ENCODE measurements at regions not wholly inside any gene's neighbourhood (a gene's known extent, or its start where the extent isn't known, plus 50 kb on each side); places are given as distances from the start of the nearest gene placed in this dataset.

DNA sequence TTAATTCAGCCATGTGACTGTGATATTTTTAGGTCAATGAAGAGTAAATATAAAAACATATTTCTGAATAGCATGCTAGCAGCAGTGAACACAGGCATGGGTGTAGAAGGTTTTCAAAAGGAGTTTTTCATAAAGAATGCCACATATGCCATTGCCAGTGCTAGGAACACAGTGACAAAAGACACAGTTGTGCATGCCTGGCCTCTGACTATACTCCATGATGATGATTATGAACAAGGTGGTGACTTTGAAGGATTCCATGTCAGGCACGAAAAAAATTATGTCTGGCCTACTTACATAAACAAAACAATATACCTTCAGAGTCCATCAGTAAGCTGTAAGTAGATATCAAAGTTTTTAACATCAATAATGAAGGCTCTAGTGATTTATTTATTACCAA is 438.7 kb downstream of the TLE1 start:
- POLR2A ChIA-PET, result interaction anchor here (1.2 kb wide), 1 partner anchor 8 kb away, joined by 3 read pairs; no protein-coding TSS in a partner anchor
- intact Hi-C loops (cut with micrococcal nuclease), result no loop called here
- TF ChIP-seq, protein P1, sequence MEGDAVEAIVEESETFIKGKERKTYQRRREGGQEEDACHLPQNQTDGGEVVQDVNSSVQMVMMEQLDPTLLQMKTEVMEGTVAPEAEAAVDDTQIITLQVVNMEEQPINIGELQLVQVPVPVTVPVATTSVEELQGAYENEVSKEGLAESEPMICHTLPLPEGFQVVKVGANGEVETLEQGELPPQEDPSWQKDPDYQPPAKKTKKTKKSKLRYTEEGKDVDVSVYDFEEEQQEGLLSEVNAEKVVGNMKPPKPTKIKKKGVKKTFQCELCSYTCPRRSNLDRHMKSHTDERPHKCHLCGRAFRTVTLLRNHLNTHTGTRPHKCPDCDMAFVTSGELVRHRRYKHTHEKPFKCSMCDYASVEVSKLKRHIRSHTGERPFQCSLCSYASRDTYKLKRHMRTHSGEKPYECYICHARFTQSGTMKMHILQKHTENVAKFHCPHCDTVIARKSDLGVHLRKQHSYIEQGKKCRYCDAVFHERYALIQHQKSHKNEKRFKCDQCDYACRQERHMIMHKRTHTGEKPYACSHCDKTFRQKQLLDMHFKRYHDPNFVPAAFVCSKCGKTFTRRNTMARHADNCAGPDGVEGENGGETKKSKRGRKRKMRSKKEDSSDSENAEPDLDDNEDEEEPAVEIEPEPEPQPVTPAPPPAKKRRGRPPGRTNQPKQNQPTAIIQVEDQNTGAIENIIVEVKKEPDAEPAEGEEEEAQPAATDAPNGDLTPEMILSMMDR (IDR thresholded peaks at IDR 0.05; ENCODE audit: unreplicated experiment), result no peak
- Mint-ChIP-seq H3K9me3 (ENCODE audit: unreplicated experiment) (no peaks in the 10 kb centered on the region), H3K27ac (ENCODE audit: low read depth, unreplicated experiment) (no peak overlapping the region), H3K4me3 (ENCODE audit: unreplicated experiment) (no peak overlapping the region), H3K36me3 (ENCODE audit: insufficient read depth, unreplicated experiment) (no peaks in the 10 kb centered on the region), H3K4me1 (ENCODE audit: insufficient read depth, unreplicated experiment) (no peaks in the 10 kb centered on the region), H3K27me3 (ENCODE audit: insufficient read depth, unreplicated experiment) (no peaks in the 10 kb centered on the region)
- no TSS peak for BruUV-seq (replicated peaks)
- DNase-seq (ENCODE audit: unreplicated experiment), result no peak
- CTCF ChIA-PET, result no interaction called here

DNA sequence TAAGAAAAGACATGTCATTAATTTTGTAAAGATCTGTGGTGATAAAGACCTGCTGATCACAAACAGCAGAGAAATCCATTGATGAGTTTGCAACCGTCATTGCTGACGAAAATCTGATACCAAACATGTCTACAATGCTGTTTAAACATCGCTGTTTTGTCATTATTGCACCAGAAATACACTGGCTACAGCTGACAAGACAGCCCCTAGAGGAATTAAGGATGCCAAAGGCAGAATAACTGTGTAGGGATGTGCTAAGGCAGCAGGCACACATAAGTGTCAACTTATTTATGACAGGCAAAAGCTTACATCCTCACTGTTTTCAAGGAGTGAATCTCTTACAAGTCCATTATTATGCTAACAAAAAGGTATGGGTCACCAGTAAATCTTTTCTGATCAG is 439.3 kb downstream of the TLE1 start:
- no peaks in the 10 kb centered on the region for H3K9me3 Mint-ChIP-seq (ENCODE audit: unreplicated experiment)
- no peak overlapping the region for H3K27ac Mint-ChIP-seq (ENCODE audit: low read depth, unreplicated experiment)
- TF ChIP-seq, protein P1 (IDR thresholded peaks at IDR 0.05; ENCODE audit: unreplicated experiment), result no peak
- no peaks in the 10 kb centered on the region for H3K36me3 Mint-ChIP-seq (ENCODE audit: insufficient read depth, unreplicated experiment)
- H3K27me3 Mint-ChIP-seq (ENCODE audit: insufficient read depth, unreplicated experiment), result no peaks in the 10 kb centered on the region
- intact Hi-C loops (cut with micrococcal nuclease), result no loop called here
- ChIA-PET POLR2A (interaction anchor here (1.2 kb wide), 1 partner anchor 9 kb away, joined by 3 read pairs; no protein-coding TSS in a partner anchor), CTCF (no interaction called here)
- BruUV-seq (replicated peaks), result no TSS peak
- no peaks in the 10 kb centered on the region for H3K4me1 Mint-ChIP-seq (ENCODE audit: insufficient read depth, unreplicated experiment)
- no peak for DNase-seq (ENCODE audit: unreplicated experiment)
- H3K4me3 Mint-ChIP-seq (ENCODE audit: unreplicated experiment), result no peak overlapping the region

DNA sequence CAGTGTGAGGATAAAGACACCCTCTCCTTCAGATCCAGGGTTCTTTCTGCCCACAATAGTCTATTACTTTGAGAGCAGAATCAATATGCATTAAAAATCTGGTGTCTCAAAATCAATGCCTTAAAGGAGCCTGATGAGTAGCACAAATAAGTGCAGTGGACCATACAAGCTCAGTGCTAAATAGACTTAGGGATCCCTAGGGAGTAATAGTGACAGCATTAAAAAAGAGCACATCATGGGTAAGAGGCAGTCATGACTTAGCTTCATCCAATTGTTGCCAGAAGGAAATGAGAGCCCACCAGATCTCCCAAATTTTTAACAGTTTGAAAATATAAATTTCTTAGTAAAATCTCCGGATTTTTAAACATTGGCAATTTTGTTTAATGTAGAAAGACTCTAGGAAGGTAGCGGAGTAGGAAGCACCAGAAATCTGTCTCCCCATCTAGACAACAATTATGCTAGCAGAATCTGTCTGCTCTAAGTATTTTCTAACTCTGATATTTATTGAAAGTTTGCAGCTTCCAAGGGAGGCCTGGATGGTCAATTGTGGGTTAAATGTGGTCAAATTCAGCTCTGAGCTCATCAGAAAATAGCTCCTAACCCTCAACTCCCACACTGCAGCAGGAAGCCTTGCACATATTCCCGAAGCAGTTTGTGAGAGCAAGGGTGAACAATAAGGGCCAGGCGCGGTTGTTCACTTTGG is 443.9 kb downstream of the TLE1 start:
- intact Hi-C loops (cut with micrococcal nuclease), result no loop called here
- POLR2A ChIA-PET, result no interaction called here
- H3K4me1 Mint-ChIP-seq (ENCODE audit: insufficient read depth, unreplicated experiment), result no peaks in the 10 kb centered on the region
- no peaks in the 10 kb centered on the region for H3K9me3 Mint-ChIP-seq (ENCODE audit: unreplicated experiment)
- BruUV-seq (replicated peaks), result no TSS peak
- TF ChIP-seq, protein P1 (IDR thresholded peaks at IDR 0.05; ENCODE audit: unreplicated experiment), result no peak
- H3K36me3 Mint-ChIP-seq (ENCODE audit: insufficient read depth, unreplicated experiment), result no peaks in the 10 kb centered on the region
- no peak overlapping the region for H3K27ac Mint-ChIP-seq (ENCODE audit: low read depth, unreplicated experiment)
- H3K27me3 Mint-ChIP-seq (ENCODE audit: insufficient read depth, unreplicated experiment), result no peaks in the 10 kb centered on the region
- no peak for DNase-seq (ENCODE audit: unreplicated experiment)
- no peak overlapping the region for H3K4me3 Mint-ChIP-seq (ENCODE audit: unreplicated experiment)
- CTCF ChIA-PET, result interaction anchor here (1.2 kb wide), 1 partner anchor 10 kb away, joined by 5 read pairs; no protein-coding TSS in a partner anchor

DNA sequence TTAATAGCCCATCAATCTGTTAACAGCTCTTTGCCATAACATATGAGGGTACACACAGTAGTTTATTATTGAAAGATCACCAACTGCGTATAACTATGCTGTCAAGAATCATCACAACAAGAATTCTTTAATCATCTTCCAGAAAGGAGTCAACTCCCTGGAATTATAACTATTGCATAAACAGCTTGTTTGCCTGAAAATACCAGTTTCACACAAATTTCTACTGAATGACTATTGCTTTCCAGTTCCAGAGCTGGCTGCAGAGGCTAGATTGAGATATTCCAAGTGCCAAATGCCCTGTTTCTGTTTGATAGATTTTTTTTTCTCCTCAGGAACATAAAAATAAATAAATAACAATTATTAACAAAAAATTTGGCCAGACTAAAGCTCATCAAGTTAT is 444.7 kb downstream of the TLE1 start:
- H3K27me3 Mint-ChIP-seq (ENCODE audit: insufficient read depth, unreplicated experiment), result no peaks in the 10 kb centered on the region
- H3K27ac Mint-ChIP-seq (ENCODE audit: low read depth, unreplicated experiment), result no peak overlapping the region
- no peak overlapping the region for H3K4me3 Mint-ChIP-seq (ENCODE audit: unreplicated experiment)
- intact Hi-C loops (cut with micrococcal nuclease), result no loop called here
- no peaks in the 10 kb centered on the region for H3K4me1 Mint-ChIP-seq (ENCODE audit: insufficient read depth, unreplicated experiment)
- ChIA-PET CTCF (interaction anchor here (0.7 to 1.2 kb wide), 2 partner anchors 10 to 161 kb away, joined by 3 to 5 read pairs; no protein-coding TSS in a partner anchor), POLR2A (no interaction called here)
- TF ChIP-seq, protein P1 (IDR thresholded peaks at IDR 0.05; ENCODE audit: unreplicated experiment), result no peak
- BruUV-seq (replicated peaks), result no TSS peak
- H3K9me3 Mint-ChIP-seq (ENCODE audit: unreplicated experiment), result no peaks in the 10 kb centered on the region
- no peaks in the 10 kb centered on the region for H3K36me3 Mint-ChIP-seq (ENCODE audit: insufficient read depth, unreplicated experiment)
- no peak for DNase-seq (ENCODE audit: unreplicated experiment)

All from MCF 10A (cell line).